Right atrium auricular region (tissue), 2 donors: ENCODE measurements at regions not wholly inside any gene's neighbourhood (a gene's known extent, or its start where the extent isn't known, plus 50 kb on each side); places are given as distances from the start of the nearest gene placed in this dataset.

ENCODE experiments used
- DNase-seq: peaks from one replicate; pipeline ENCODE4 v3.0.0-alpha.2; 2019; ENCODE audit warnings: low spot score
- H3K27ac ChIP-seq, 2 donors: fragments of 200-600 bp; sonication (generic); 1 replicate in 1 of 2; 2 replicates in 1 of 2; pipeline ENCODE4 v1.5.1; 2016 to 2019
- H3K27me3 ChIP-seq, 2 donors: fragments of 200-600 bp; sonication (generic); one replicate each; pipeline versions ENCODE4 v1.5.1 to v1.6.0; 2017 to 2019
- H3K36me3 ChIP-seq: fragments of 200-600 bp; sonication (generic); one replicate; pipeline ENCODE4 v1.5.1; 2016
- H3K4me1 ChIP-seq, 2 donors: fragments of 200-600 bp; sonication (generic); one replicate each; pipeline versions ENCODE4 v1.5.1 to v1.6.0; 2017 to 2019
- H3K4me3 ChIP-seq, 2 donors: fragments of 200-600 bp; sonication (generic); 1 replicate in 1 of 2; 2 replicates in 1 of 2; pipeline ENCODE4 v1.5.1; 2017 to 2019; ENCODE audit warnings: mild to moderate bottlenecking in 1 of 2, moderate library complexity in 1 of 2
- H3K9me3 ChIP-seq, 2 donors: fragments of 200-600 bp; sonication (generic); one replicate each; pipeline ENCODE4 v1.5.1; 2019
- TF ChIP-seq, protein P1 (sequence below), 2 donors: fragments of 200-600 bp; sonication (generic); IDR thresholded peaks; one replicate each; pipeline ENCODE4 v1.5.1; 2019; ENCODE audit warnings: antibody characterized with exemption in 2 of 2

DNA sequence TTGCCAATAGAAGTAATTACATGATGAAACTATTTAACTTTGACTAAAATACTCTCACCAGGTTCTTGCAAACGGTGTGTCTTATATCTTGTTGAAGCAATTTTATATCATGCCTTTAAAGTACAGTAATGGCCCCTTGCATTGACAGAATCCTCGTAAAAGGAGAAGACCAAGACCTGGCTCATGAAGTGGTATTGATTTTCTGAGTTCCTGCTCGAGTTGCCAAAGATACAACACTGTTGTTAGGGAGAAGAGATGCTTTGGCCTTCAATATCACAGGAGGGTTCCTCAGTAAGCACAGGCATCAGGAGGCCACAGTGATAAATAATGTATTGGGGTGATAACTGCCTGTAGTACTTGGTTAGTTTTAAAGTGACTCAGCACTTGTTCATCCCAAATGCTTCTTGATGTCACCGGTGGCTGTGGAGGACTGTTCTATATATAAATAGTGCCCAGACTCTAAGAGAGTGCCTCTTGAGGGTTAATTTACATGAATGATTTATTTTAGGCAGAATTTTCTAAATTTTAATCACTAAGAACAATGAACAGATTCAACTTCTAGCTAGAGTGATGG lies 571.7 kb upstream of the FANCL start:
- TF ChIP-seq, protein P1, sequence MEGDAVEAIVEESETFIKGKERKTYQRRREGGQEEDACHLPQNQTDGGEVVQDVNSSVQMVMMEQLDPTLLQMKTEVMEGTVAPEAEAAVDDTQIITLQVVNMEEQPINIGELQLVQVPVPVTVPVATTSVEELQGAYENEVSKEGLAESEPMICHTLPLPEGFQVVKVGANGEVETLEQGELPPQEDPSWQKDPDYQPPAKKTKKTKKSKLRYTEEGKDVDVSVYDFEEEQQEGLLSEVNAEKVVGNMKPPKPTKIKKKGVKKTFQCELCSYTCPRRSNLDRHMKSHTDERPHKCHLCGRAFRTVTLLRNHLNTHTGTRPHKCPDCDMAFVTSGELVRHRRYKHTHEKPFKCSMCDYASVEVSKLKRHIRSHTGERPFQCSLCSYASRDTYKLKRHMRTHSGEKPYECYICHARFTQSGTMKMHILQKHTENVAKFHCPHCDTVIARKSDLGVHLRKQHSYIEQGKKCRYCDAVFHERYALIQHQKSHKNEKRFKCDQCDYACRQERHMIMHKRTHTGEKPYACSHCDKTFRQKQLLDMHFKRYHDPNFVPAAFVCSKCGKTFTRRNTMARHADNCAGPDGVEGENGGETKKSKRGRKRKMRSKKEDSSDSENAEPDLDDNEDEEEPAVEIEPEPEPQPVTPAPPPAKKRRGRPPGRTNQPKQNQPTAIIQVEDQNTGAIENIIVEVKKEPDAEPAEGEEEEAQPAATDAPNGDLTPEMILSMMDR (IDR thresholded peaks at IDR 0.05) = no peak
- no peaks in the 10 kb centered on the region for H3K36me3 ChIP-seq
- DNase-seq = no peak
- H3K9me3 ChIP-seq = no peaks in the 10 kb centered on the region
- H3K4me3 ChIP-seq = no peak overlapping the region
- no peaks in the 10 kb centered on the region for H3K4me1 ChIP-seq
- H3K27me3 ChIP-seq = peaks cover 0 to 4% of the 10 kb centered on the region in 2 donors
- no peak overlapping the region for H3K27ac ChIP-seq

DNA sequence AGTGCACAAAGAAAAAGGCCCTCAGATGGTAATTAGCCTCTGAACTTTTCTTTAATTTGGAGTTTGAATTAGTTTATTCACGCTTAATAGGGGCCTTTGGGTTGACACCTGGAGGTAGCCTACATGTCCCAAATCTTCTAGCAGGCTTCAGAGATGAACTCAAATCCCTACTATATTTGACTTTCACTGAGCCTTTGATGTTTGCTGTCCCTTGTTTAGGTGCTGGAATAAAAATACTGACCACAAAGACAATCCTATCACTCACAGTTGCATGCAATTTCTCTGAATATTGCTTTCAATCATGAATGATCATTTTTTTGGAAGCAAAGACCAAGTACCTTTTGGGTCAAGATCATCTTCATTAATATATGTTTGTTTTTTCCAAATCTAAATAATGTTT lies 564.0 kb upstream of the FANCL start:
- H3K4me3 ChIP-seq = no peak overlapping the region
- H3K36me3 ChIP-seq = no peaks in the 10 kb centered on the region
- H3K4me1 ChIP-seq = no peaks in the 10 kb centered on the region
- no peaks in the 10 kb centered on the region for H3K9me3 ChIP-seq
- no peaks in the 10 kb centered on the region for H3K27me3 ChIP-seq
- no peak for DNase-seq
- H3K27ac ChIP-seq = no peak overlapping the region
- TF ChIP-seq, protein P1 (IDR thresholded peaks at IDR 0.05) = no peak

DNA sequence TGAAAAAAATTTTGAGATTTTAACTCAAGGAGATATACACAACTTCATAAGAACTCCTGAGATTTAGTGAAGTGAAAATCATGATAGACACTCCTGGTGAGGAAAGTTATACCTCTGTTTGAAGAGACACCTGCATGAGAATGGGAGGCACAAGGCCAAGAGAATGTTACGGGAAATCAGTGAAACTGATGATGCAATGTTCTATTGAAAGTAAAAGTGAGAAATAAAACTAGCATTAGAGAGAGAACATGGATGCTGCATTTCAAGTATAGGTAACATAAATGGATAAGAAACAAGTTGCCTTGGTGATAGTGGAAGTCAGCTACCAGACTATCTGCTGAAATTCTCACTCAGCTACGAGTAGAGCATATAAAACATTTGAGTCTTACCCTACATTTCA lies 562.1 kb upstream of the FANCL start:
- no peaks in the 10 kb centered on the region for H3K9me3 ChIP-seq
- H3K36me3 ChIP-seq = no peaks in the 10 kb centered on the region
- no peaks in the 10 kb centered on the region for H3K4me1 ChIP-seq
- TF ChIP-seq, protein P1 (IDR thresholded peaks at IDR 0.05) = no peak
- no peak overlapping the region for H3K4me3 ChIP-seq
- no peak for DNase-seq
- no peak overlapping the region for H3K27ac ChIP-seq
- H3K27me3 ChIP-seq = no peaks in the 10 kb centered on the region

DNA sequence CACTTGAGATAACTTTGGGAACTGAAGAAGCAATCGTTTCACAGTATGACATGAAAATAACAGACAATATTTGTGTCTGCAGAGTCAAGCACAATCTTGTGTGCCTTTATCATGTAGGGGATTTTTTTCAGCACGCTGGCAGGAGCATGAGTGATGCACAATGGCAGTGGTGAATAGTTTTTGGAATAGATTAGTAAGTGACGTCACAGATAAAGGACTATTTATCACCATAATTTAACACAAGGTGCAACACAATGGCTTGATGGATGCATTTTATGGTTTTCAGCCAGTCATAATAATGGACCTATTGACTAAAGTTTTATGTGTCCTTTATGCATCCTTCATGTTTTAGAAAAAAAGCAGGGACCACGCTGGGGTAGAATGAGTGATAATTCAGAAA lies 559.8 kb upstream of the FANCL start:
- Histone ChIP-seq H3K27ac (no peak overlapping the region), H3K4me1 (no peaks in the 10 kb centered on the region), H3K27me3 (no peaks in the 10 kb centered on the region), H3K4me3 (no peak overlapping the region), H3K36me3 (no peaks in the 10 kb centered on the region), H3K9me3 (no peaks in the 10 kb centered on the region)
- TF ChIP-seq, protein P1 (IDR thresholded peaks at IDR 0.05) = no peak
- no peak for DNase-seq

DNA sequence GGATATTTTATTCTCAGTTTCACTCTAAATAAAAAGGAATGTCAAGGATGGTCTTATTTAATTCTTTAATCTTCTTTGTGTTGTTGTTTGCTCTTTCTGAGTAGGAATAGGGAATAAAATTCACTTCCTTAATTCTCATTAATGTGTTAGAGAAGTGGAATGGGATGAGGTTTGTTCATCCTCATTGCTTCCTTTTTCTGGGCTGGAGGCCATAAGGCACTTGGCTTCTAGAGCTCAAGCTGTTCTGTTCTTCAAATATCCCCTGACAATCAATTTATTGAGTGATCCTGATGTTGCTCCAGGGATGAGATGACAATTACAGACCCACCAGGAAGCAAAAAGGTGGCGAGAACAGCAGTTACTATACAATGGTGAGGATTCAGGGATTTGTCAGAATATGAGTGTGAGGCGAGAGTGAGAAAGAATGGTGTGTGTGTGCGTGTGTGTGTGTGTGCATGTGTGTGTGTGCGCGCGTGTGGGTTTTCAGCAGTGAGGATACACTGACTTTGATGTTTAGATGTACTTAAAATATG lies 557.6 kb upstream of the FANCL start:
- H3K36me3 ChIP-seq = no peaks in the 10 kb centered on the region
- TF ChIP-seq, protein P1 (IDR thresholded peaks at IDR 0.05) = no peak
- H3K4me1 ChIP-seq = no peaks in the 10 kb centered on the region
- no peak for DNase-seq
- no peaks in the 10 kb centered on the region for H3K27me3 ChIP-seq
- H3K4me3 ChIP-seq = no peak overlapping the region
- H3K9me3 ChIP-seq = no peaks in the 10 kb centered on the region
- H3K27ac ChIP-seq = no peak overlapping the region
